ENCODE measurements at regions not wholly inside any gene's neighbourhood (a gene's known extent, or its start where the extent isn't known, plus 50 kb on each side); places are given as distances from the start of the nearest gene placed in this dataset.

DNA sequence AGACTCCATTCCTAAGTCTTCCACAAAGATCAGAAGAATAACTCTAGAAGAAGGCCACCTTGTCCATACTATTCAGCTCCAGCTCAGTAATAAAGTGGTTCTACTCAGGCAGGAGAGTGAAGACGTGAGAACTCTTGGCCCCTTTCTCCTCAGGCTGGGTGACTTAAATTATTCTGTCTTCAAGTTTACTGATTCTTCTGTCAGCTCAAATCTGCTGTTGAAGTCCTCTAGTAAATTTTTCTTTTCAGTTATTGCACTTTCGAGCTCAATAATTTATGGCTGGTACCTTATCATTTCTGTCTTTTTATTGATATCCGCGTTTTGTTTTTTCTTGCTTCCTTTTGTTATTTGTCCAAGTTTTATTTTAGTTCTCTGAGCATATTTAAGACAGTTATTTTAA, 922.3 kb upstream of the PCDH9 start:
- Histone ChIP-seq H3K27me3 (no peaks in the 10 kb centered on the region), H3K27ac (no peak overlapping the region), H3K4me1 (no peaks in the 10 kb centered on the region), H3K4me3 (no peak overlapping the region), H3K9me3 (no peaks in the 10 kb centered on the region), H3K36me3 (ENCODE audit: low read depth, missing control alignments) (no peaks in the 10 kb centered on the region)
- DNase-seq, result no peak
- WGBS, 2 donors, result 89% methylated on average over 4 of the region's 4 CpGs
- TF ChIP-seq CTCF (IDR thresholded peaks at IDR 0.05) (no peak), POLR2A (IDR thresholded peaks at IDR 0.05) (no peak)
- intact Hi-C loops (cut with DNase I; ENCODE audit: low total_unique reads), result no loop called here

DNA sequence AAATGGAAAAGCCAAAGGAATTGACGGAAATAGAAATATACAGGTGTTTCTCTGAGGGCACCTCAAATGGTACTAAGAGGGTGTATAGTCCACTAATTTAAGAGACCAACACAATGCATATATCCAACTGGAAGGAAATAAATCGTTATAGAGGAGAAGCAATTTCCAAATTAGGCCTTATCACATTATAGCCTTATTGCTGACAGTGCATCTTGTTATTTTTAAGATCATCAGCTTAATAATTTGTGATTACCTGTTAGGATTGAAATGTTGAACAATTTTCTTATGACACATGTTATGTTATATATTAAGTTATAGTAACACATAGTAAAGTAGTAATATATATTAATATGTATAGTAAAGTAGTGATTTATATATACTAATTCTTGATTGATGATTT, 915.7 kb upstream of the PCDH9 start:
- intact Hi-C loops (cut with DNase I; ENCODE audit: low total_unique reads), result no loop called here
- H3K27ac ChIP-seq, result no peak overlapping the region
- no peaks in the 10 kb centered on the region for H3K27me3 ChIP-seq
- no peaks in the 10 kb centered on the region for H3K9me3 ChIP-seq
- TF ChIP-seq POLR2A (IDR thresholded peaks at IDR 0.05), result no peak
- no peak for TF ChIP-seq CTCF (IDR thresholded peaks at IDR 0.05)
- 82 to 89% methylated on average over 2 of the region's 2 CpGs for WGBS, 2 donors
- H3K36me3 ChIP-seq (ENCODE audit: low read depth, missing control alignments), result no peaks in the 10 kb centered on the region
- no peaks in the 10 kb centered on the region for H3K4me1 ChIP-seq
- DNase-seq, result no peak
- no peak overlapping the region for H3K4me3 ChIP-seq

DNA sequence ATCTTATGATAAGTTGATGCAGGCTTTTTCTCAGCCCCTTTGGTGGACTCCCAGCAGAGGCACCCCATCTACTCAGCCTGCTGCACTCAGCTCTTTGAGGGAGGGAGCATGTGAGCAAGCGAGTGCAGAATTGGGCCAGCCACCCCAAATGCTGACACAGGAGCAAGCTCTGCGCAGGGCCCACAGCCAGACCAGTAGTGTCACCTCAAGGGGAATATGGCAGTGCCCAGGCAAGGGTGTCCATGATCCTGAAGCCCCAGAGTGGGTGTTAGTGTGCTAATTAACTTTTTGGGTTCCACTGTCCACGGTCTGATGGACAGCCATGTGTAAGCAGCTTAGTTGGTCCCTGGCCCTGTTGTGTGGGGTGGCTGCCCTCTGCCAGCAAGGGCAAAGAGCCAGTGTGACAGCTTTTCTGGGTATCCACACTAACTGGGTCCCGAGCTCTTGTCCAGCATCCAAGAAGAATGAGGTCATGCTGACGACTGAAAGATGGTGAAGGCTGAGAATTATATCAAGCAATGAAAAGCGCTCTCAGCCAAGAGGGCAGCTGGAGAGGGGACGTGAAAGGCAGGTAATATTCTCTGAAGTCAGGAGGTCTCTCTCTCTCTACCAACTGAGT, 898.3 kb upstream of the PCDH9 start:
- DNase-seq, result no peak
- Histone ChIP-seq H3K27ac (no peak overlapping the region), H3K36me3 (ENCODE audit: low read depth, missing control alignments) (no peaks in the 10 kb centered on the region), H3K27me3 (no peaks in the 10 kb centered on the region), H3K4me1 (no peaks in the 10 kb centered on the region), H3K4me3 (no peak overlapping the region), H3K9me3 (no peaks in the 10 kb centered on the region)
- intact Hi-C loops (cut with DNase I; ENCODE audit: low total_unique reads), result no loop called here
- WGBS, 2 donors, result 91 to 96% methylated on average over 5 to 7 of the region's 7 CpGs
- TF ChIP-seq CTCF (IDR thresholded peaks at IDR 0.05), result no peak
- TF ChIP-seq POLR2A (IDR thresholded peaks at IDR 0.05), result no peak

GRCh38 chr13:68125087-68125480, 894.9 kb upstream of the PCDH9 start:
- Histone ChIP-seq H3K4me3 (no peak overlapping the region), H3K4me1 (no peaks in the 10 kb centered on the region), H3K27ac (no peak overlapping the region), H3K9me3 (no peaks in the 10 kb centered on the region), H3K27me3 (no peaks in the 10 kb centered on the region), H3K36me3 (ENCODE audit: low read depth, missing control alignments) (no peaks in the 10 kb centered on the region)
- WGBS, 2 donors, result 33 to 36% methylated on average over 2 of the region's 2 CpGs
- DNase-seq, result no peak
- intact Hi-C loops (cut with DNase I; ENCODE audit: low total_unique reads), result no loop called here
- TF ChIP-seq POLR2A (IDR thresholded peaks at IDR 0.05), result no peak
- no peak for TF ChIP-seq CTCF (IDR thresholded peaks at IDR 0.05)

GRCh38 chr13:68124437-68125086, 894.4 kb upstream of the PCDH9 start:
- no peak overlapping the region for H3K27ac ChIP-seq
- WGBS, 2 donors, result 91 to 93% methylated on average over 2 of the region's 2 CpGs
- H3K4me1 ChIP-seq, result no peaks in the 10 kb centered on the region
- intact Hi-C loops (cut with DNase I; ENCODE audit: low total_unique reads), result no loop called here
- no peak for DNase-seq
- H3K4me3 ChIP-seq, result no peak overlapping the region
- no peaks in the 10 kb centered on the region for H3K27me3 ChIP-seq
- H3K36me3 ChIP-seq (ENCODE audit: low read depth, missing control alignments), result no peaks in the 10 kb centered on the region
- TF ChIP-seq POLR2A (IDR thresholded peaks at IDR 0.05), result no peak
- TF ChIP-seq CTCF (IDR thresholded peaks at IDR 0.05), result no peak
- H3K9me3 ChIP-seq, result no peaks in the 10 kb centered on the region
